DND-41 (cell line): ENCODE measurements at regions not wholly inside any gene's neighbourhood (a gene's known extent, or its start where the extent isn't known, plus 50 kb on each side); places are given as distances from the start of the nearest gene placed in this dataset.
"Not testable (repeated sequence)": the region's sequence is repeated elsewhere in the genome, so short reads cannot be mapped to it uniquely, and the experiment has no call there.

ENCODE experiments used
- CTCF ChIP-seq: IDR thresholded peaks from 2 replicates; pipeline ENCODE4 v1.5.1; 2012; ENCODE audit warnings: borderline replicate concordance, low read length, moderate library complexity, mild to moderate bottlenecking; ENCODE audit not compliant: poor library complexity, severe bottlenecking; ENCODE audit errors: extremely low read depth
- EZH2 ChIP-seq: IDR thresholded peaks from 3 replicates; pipeline ENCODE4 v1.6.1; 2012; ENCODE audit warnings: borderline replicate concordance, low read depth, mild to moderate bottlenecking, moderate library complexity, low read length, inconsistent platforms; ENCODE audit not compliant: severe bottlenecking

- TF ChIP-seq CTCF, EZH2: not testable (repeated sequence)
Observed at GRCh38 chrX:37925761-37926160, 78.4 kb upstream of the DYNLT3 start.
